OCI-LY7 (cell line): ENCODE measurements at regions not wholly inside any gene's neighbourhood (a gene's known extent, or its start where the extent isn't known, plus 50 kb on each side); places are given as distances from the start of the nearest gene placed in this dataset.

Experiments used
- BruUV-seq: library from RNA; stranded (reverse); fragments of 400-500 nt; replicated peaks from 2 replicates; lab custom pipeline; 2021; lab: Mats Ljungman, UMichigan
- CTCF ChIA-PET: fragments of 300-600 bp; sonication (Branson Sonifier 250); formaldehyde crosslinking; loops from one replicate; lab custom pipeline; 2022; ENCODE audit warnings: antibody characterized with exemption; ENCODE audit not compliant: unreplicated experiment; lab: Charles Lee
- POLR2A ChIA-PET: fragments of 300-600 bp; sonication (Branson Sonifier 250); formaldehyde crosslinking; loops from one replicate; lab custom pipeline; 2022; ENCODE audit warnings: antibody characterized with exemption; lab: Charles Lee
- DNase-seq: peaks from one replicate; pipeline ENCODE4 v3.0.0-alpha.2; 2015; ENCODE audit warnings: low spot score
- H2AFZ ChIP-seq: fragments of 200-600 bp; sonication (generic), shearing (Covaris generic); 2 replicates; pipeline ENCODE4 v1.6.1; 2014; ENCODE audit warnings: mild to moderate bottlenecking, antibody characterized with exemption, low read length, moderate library complexity
- H3K27ac ChIP-seq: fragments of 200-600 bp; sonication (generic); 2 replicates; pipeline ENCODE4 v1.5.1; 2014; ENCODE audit warnings: mixed run types, low read depth, mild to moderate bottlenecking, moderate library complexity, low read length, inconsistent platforms; ENCODE audit not compliant: poor library complexity, severe bottlenecking
- H3K36me3 ChIP-seq: fragments of 200-600 bp; sonication (generic); 2 replicates; pipeline ENCODE4 v1.6.1; 2014; ENCODE audit warnings: mild to moderate bottlenecking, antibody characterized with exemption, low read length, moderate library complexity, mixed read lengths; ENCODE audit not compliant: insufficient read depth
- H3K4me1 ChIP-seq: fragments of 200-600 bp; sonication (generic); 2 replicates; pipeline ENCODE4 v1.5.1; 2014; ENCODE audit warnings: mild to moderate bottlenecking, low read length; ENCODE audit not compliant: insufficient read depth, poor library complexity, severe bottlenecking
- H3K4me2 ChIP-seq: fragments of 200-600 bp; sonication (generic); 2 replicates; pipeline ENCODE4 v1.6.1; 2014; ENCODE audit warnings: mild to moderate bottlenecking, low read length
- H3K4me3 ChIP-seq: fragments of 200-600 bp; sonication (generic); 2 replicates; pipeline ENCODE4 v1.5.1; 2014; ENCODE audit warnings: mild to moderate bottlenecking, low read depth, low read length; ENCODE audit not compliant: poor library complexity, severe bottlenecking
- H3K79me2 ChIP-seq: fragments of 200-600 bp; sonication (generic); 2 replicates; pipeline ENCODE4 v1.6.1; 2016; ENCODE audit warnings: low read depth, mild to moderate bottlenecking, low read length, moderate library complexity, mixed read lengths; ENCODE audit not compliant: insufficient read depth
- H3K9me2 ChIP-seq: fragments of 200-600 bp; sonication (generic); 2 replicates; pipeline ENCODE4 v1.6.1; 2016; ENCODE audit warnings: mild to moderate bottlenecking, low read length, mixed read lengths; ENCODE audit not compliant: insufficient read depth
- H3K9me3 ChIP-seq: fragments of 200-600 bp; sonication (generic); 2 replicates; pipeline ENCODE4 v1.6.1; 2014; ENCODE audit warnings: mild to moderate bottlenecking, mixed run types, low read length, mixed read lengths
- H4K20me1 ChIP-seq: fragments of 200-600 bp; sonication (generic); 2 replicates; pipeline ENCODE4 v1.6.1; 2014; ENCODE audit warnings: mild to moderate bottlenecking, antibody characterized with exemption, low read length, moderate library complexity, mixed read lengths; ENCODE audit not compliant: insufficient read depth
- EZH2phosphoT487 ChIP-seq: fragments of 200-600 bp; sonication (generic); IDR thresholded peaks from 2 replicates; pipeline ENCODE4 v1.6.1; 2018; ENCODE audit warnings: low read depth, borderline replicate concordance, mild to moderate bottlenecking, mixed run types, antibody characterized with exemption, low read length, moderate library complexity, mixed read lengths
- intact Hi-C: fragments of 100-400 bp; cut with micrococcal nuclease; formaldehyde crosslinking; loops from one replicate; pipeline ENCODE4 v1.10.0; 2022; ENCODE audit not compliant: unreplicated experiment
- TF ChIP-seq, protein P1 (sequence below): fragments of 200-600 bp; sonication (generic); conservative IDR thresholded peaks from 2 replicates; pipeline ENCODE4 v1.5.1; 2014; ENCODE audit warnings: mild to moderate bottlenecking, antibody characterized with exemption, low read length, moderate library complexity, mixed read lengths

DNA sequence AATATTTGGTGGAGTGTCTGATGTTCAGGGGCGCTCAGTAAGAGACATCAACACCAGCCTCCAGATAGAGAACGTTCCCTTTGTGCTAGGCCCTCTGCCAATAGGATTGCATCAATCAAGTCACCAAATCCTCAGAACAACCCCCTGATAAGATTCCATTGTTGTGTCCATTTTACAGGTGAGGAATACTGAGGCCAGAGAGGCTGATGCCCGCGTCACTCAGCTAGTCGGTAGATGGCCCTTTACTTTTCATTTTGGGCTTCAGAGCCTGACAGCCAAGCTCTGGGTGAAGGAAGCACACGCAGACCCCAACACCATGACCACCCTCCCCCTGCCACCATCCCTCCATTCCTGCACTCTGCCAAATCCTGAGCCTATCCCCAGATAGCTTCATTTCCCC lies 406.2 kb downstream of the PTPRU start:
- Histone ChIP-seq H3K27ac (no peak overlapping the region), H4K20me1 (no peaks in the 10 kb centered on the region), H3K9me2 (no peaks in the 10 kb centered on the region), H3K4me1 (peaks cover 7% of the 10 kb centered on the region), H3K79me2 (no peaks in the 10 kb centered on the region), H3K4me2 (no peak overlapping the region), H3K36me3 (no peaks in the 10 kb centered on the region), H3K4me3 (no peak overlapping the region), H3K9me3 (no peaks in the 10 kb centered on the region), H2AFZ (no peak overlapping the region)
- BruUV-seq = no TSS peak
- TF ChIP-seq, protein P1, sequence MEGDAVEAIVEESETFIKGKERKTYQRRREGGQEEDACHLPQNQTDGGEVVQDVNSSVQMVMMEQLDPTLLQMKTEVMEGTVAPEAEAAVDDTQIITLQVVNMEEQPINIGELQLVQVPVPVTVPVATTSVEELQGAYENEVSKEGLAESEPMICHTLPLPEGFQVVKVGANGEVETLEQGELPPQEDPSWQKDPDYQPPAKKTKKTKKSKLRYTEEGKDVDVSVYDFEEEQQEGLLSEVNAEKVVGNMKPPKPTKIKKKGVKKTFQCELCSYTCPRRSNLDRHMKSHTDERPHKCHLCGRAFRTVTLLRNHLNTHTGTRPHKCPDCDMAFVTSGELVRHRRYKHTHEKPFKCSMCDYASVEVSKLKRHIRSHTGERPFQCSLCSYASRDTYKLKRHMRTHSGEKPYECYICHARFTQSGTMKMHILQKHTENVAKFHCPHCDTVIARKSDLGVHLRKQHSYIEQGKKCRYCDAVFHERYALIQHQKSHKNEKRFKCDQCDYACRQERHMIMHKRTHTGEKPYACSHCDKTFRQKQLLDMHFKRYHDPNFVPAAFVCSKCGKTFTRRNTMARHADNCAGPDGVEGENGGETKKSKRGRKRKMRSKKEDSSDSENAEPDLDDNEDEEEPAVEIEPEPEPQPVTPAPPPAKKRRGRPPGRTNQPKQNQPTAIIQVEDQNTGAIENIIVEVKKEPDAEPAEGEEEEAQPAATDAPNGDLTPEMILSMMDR = no peak
- no peak for TF ChIP-seq EZH2phosphoT487
- ChIA-PET CTCF (no interaction called here), POLR2A (no interaction called here)
- intact Hi-C loops = no loop called here
- DNase-seq = no peak

DNA sequence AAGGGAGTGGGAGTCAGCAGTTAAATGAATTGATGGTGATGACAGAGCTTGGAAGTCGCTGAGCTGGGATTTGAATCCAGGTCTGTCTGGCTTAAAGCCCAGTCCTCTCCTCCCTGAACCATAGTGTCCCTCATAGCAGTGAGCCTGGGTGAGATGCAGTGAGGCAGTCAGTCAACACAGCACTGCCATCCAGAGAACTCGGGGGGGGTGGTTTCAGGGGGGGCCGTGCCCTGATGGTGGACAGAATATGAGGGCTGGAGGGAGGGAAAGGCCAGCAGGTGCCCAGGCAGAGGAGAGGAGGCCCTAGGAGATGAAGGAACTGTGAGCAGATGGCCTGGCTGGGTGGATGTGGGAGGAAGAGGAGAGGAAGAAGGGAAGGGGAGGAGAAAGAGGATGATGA lies 405.6 kb downstream of the PTPRU start:
- H2AFZ ChIP-seq = no peak overlapping the region
- no peak overlapping the region for H3K4me3 ChIP-seq
- DNase-seq = no peak
- peaks cover 7% of the 10 kb centered on the region for H3K4me1 ChIP-seq
- no peaks in the 10 kb centered on the region for H3K9me2 ChIP-seq
- H3K36me3 ChIP-seq = no peaks in the 10 kb centered on the region
- H4K20me1 ChIP-seq = no peaks in the 10 kb centered on the region
- BruUV-seq = no TSS peak
- H3K79me2 ChIP-seq = no peaks in the 10 kb centered on the region
- intact Hi-C loops = no loop called here
- CTCF ChIA-PET = no interaction called here
- POLR2A ChIA-PET = no interaction called here
- H3K4me2 ChIP-seq = no peak overlapping the region
- H3K9me3 ChIP-seq = no peaks in the 10 kb centered on the region
- no peak overlapping the region for H3K27ac ChIP-seq
- TF ChIP-seq, protein P1 = no peak
- TF ChIP-seq EZH2phosphoT487 = no peak

DNA sequence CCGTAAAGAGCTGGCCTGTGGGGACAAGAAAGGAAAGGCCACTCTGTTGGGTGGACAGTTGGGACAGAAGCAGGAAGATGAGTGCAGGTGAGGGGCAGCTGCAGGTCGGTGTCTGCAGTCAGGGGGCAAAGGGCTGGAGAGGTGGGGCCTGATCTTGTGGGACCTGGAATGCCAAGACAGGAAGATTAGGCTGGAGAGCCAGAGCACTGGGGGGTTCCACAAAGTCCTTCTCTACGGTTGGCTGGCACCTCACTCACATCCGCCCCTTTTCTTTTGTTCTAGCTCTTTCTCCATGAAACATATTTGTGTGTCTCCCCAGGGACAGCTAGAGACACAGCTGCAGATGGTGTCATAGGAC lies 404.1 kb downstream of the PTPRU start:
- ChIA-PET POLR2A (no interaction called here), CTCF (no interaction called here)
- H3K4me2 ChIP-seq = no peak overlapping the region; the same call in 1 of the 2 replicates
- H2AFZ ChIP-seq = no peak overlapping the region
- H4K20me1 ChIP-seq = no peaks in the 10 kb centered on the region
- H3K4me3 ChIP-seq = no peak overlapping the region
- TF ChIP-seq EZH2phosphoT487 = no peak
- TF ChIP-seq, protein P1 = no peak
- no peaks in the 10 kb centered on the region for H3K9me2 ChIP-seq
- peaks cover 7% of the 10 kb centered on the region for H3K4me1 ChIP-seq
- H3K79me2 ChIP-seq = no peaks in the 10 kb centered on the region
- H3K27ac ChIP-seq = no peak overlapping the region
- no peaks in the 10 kb centered on the region for H3K36me3 ChIP-seq
- intact Hi-C loops = no loop called here
- DNase-seq = peak; percentile 21
- H3K9me3 ChIP-seq = no peaks in the 10 kb centered on the region
- BruUV-seq = no TSS peak
